KMS-11 (cell line): ENCODE measurements at regions not wholly inside any gene's neighbourhood (a gene's known extent, or its start where the extent isn't known, plus 50 kb on each side); places are given as distances from the start of the nearest gene placed in this dataset.

Source experiments
- H2AFZ ChIP-seq: fragments of 200-600 bp; sonication (generic); 2 replicates; pipeline ENCODE4 v1.6.1; 2016; ENCODE audit warnings: antibody characterized with exemption, mixed run types, low read depth
- H3K27ac ChIP-seq: fragments of 200-600 bp; sonication (generic); 2 replicates; pipeline ENCODE4 v1.6.1; 2016; ENCODE audit warnings: mild to moderate bottlenecking, mixed run types
- H3K27me3 ChIP-seq: fragments of 200-600 bp; sonication (generic); 2 replicates; pipeline ENCODE4 v1.6.1; 2017; ENCODE audit warnings: mild to moderate bottlenecking, low read depth, mixed run types, moderate library complexity; ENCODE audit not compliant: insufficient read depth
- H3K36me3 ChIP-seq: fragments of 200-600 bp; sonication (generic); 2 replicates; pipeline ENCODE4 v1.6.1; 2017; ENCODE audit warnings: mild to moderate bottlenecking, mixed run types; ENCODE audit not compliant: insufficient read depth
- H3K4me1 ChIP-seq: fragments of 200-600 bp; sonication (generic); 2 replicates; pipeline ENCODE4 v1.6.1; 2016; ENCODE audit warnings: mild to moderate bottlenecking, low read depth, mixed run types; ENCODE audit not compliant: poor library complexity, severe bottlenecking
- H3K4me2 ChIP-seq: fragments of 200-600 bp; sonication (generic); 2 replicates; pipeline ENCODE4 v1.7.0; 2016; ENCODE audit warnings: mild to moderate bottlenecking, mixed run types
- H3K4me3 ChIP-seq: fragments of 200-600 bp; sonication (generic); IDR thresholded peaks from 2 replicates; pipeline ENCODE4 v1.6.1; 2017; ENCODE audit warnings: low read depth, low read length, mixed read lengths; ENCODE audit not compliant: insufficient read depth
- H3K79me2 ChIP-seq: fragments of 200-600 bp; sonication (generic); 2 replicates; pipeline ENCODE4 v1.6.1; 2016; ENCODE audit warnings: low read depth, mixed run types; ENCODE audit not compliant: insufficient read depth
- H3K9ac ChIP-seq: fragments of 200-600 bp; sonication (generic); 2 replicates; pipeline ENCODE4 v1.6.1; 2016; ENCODE audit warnings: mild to moderate bottlenecking, mixed run types
- H4K20me1 ChIP-seq: fragments of 200-600 bp; sonication (generic); 2 replicates; pipeline ENCODE4 v1.6.1; 2016; ENCODE audit warnings: mild to moderate bottlenecking, mixed run types; ENCODE audit not compliant: insufficient read depth
- TF ChIP-seq, protein P1 (sequence below): fragments of 200-600 bp; sonication (generic); conservative IDR thresholded peaks from 2 replicates; pipeline ENCODE4 v1.6.1; 2017; ENCODE audit warnings: low read depth, mild to moderate bottlenecking, antibody characterized with exemption, low read length, moderate library complexity, mixed read lengths

DNA sequence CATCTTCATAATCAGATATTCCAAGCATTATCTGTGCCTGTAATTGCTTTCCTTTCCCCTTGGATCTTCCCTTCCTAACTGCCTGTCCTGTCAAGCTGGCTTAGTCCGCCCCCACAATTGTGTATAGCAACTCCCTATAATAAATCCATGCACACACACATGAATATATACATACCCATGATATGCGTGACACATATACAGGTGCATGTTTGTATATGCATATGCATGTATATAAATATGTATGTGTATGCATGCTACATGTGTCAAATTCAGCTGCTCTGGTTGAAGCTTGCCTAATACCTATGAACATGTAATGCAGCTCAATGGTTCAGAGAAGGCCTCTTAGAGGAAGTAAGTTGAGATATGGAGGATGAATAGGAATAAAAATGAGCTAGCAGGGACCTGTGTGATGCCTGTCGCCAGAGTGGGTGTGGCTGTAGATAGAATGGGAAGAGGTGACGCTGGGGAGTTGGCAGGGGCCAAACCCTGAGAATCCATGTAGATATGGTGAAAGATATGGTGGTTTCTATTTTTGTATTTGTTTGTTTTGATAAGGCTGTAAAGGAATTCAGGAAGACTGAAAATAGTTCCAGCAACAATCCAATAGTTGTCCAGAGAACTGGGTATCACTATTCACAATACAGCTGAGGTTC lies 595.0 kb upstream of the BOD1L1 start:
- no peaks in the 10 kb centered on the region for H3K4me1 ChIP-seq
- TF ChIP-seq, protein P1, sequence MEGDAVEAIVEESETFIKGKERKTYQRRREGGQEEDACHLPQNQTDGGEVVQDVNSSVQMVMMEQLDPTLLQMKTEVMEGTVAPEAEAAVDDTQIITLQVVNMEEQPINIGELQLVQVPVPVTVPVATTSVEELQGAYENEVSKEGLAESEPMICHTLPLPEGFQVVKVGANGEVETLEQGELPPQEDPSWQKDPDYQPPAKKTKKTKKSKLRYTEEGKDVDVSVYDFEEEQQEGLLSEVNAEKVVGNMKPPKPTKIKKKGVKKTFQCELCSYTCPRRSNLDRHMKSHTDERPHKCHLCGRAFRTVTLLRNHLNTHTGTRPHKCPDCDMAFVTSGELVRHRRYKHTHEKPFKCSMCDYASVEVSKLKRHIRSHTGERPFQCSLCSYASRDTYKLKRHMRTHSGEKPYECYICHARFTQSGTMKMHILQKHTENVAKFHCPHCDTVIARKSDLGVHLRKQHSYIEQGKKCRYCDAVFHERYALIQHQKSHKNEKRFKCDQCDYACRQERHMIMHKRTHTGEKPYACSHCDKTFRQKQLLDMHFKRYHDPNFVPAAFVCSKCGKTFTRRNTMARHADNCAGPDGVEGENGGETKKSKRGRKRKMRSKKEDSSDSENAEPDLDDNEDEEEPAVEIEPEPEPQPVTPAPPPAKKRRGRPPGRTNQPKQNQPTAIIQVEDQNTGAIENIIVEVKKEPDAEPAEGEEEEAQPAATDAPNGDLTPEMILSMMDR: no peak
- no peak overlapping the region for H3K4me3 ChIP-seq
- H3K27me3 ChIP-seq: no peaks in the 10 kb centered on the region
- H3K36me3 ChIP-seq: no peaks in the 10 kb centered on the region
- H4K20me1 ChIP-seq: no peaks in the 10 kb centered on the region
- no peak overlapping the region for H3K4me2 ChIP-seq
- no peak overlapping the region for H2AFZ ChIP-seq
- no peaks in the 10 kb centered on the region for H3K79me2 ChIP-seq
- H3K27ac ChIP-seq: no peak overlapping the region
- H3K9ac ChIP-seq: no peak overlapping the region

DNA sequence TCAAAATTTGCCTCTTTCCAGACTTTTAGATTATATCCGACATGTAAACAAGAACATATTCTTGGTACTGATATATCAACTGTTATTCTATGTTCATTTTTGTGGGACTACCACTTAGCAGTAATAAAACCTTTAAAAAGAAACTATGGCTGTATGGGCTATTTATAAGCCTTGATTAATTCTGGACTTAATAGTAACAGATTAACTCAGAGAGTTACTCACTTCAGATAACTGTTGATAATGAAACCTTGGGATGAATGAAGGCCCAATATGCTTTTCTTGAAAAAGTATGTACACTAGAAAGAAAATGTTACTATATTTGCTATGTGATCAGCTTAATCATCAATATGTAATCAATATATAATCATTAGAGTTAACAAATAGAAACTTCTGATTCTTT lies 595.9 kb upstream of the BOD1L1 start:
- H3K4me2 ChIP-seq: no peak overlapping the region
- H3K36me3 ChIP-seq: no peaks in the 10 kb centered on the region
- H3K27ac ChIP-seq: no peak overlapping the region
- H2AFZ ChIP-seq: no peak overlapping the region
- H4K20me1 ChIP-seq: no peaks in the 10 kb centered on the region
- TF ChIP-seq, protein P1: no peak
- H3K27me3 ChIP-seq: no peaks in the 10 kb centered on the region
- no peaks in the 10 kb centered on the region for H3K4me1 ChIP-seq
- H3K4me3 ChIP-seq: no peak overlapping the region
- H3K9ac ChIP-seq: no peak overlapping the region
- H3K79me2 ChIP-seq: no peaks in the 10 kb centered on the region

DNA sequence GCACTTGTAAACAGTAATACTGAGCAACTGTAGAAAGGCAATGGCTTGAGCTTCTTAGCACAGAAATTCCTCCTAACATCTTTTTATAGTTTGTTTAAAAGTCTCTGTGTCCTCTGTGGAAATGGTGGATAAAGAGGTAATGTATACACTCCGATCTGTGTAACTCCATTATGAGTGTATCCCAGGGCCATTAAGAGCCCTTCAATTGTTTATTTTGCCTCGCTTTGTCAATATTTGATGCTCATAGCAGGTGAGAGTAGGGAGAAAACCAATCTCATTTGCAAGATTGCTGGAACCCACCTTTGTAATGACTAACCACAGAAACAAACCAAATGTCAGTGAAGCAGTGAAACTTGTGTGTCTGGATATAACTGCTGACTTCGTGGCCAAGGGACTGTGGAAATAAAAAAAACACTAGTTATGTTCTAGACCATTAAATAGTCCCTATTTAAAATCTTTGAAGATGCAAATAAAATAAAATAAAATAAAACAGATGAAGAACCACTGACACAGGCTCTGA lies 598.2 kb upstream of the BOD1L1 start:
- Histone ChIP-seq H2AFZ (no peak overlapping the region), H4K20me1 (no peaks in the 10 kb centered on the region), H3K4me3 (no peak overlapping the region), H3K9ac (no peak overlapping the region), H3K27me3 (no peaks in the 10 kb centered on the region), H3K4me2 (no peak overlapping the region), H3K79me2 (no peaks in the 10 kb centered on the region), H3K36me3 (no peaks in the 10 kb centered on the region), H3K27ac (no peak overlapping the region), H3K4me1 (no peaks in the 10 kb centered on the region)
- TF ChIP-seq, protein P1: no peak

DNA sequence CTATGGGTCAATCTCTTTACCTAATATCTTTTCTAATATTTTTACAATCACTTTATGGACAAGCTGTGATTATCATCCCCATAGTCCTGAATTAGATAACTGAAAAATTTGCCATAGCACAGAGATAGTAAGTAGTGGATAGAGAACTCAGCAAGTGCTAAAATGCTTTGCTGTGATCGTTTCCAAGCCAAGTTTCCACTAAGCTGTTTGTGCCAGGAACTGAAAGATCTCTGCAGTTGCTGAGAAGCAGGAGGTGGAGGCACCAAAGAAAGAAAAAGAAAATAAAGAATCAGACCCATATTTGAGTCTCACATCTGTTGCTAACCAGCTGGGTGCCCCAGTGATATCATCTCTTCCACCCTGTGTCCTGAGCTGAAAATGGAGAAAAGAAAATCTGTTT lies 605.6 kb upstream of the BOD1L1 start:
- Histone ChIP-seq H3K4me3 (no peak overlapping the region), H3K9ac (no peak overlapping the region), H4K20me1 (no peaks in the 10 kb centered on the region), H3K4me1 (no peaks in the 10 kb centered on the region), H3K36me3 (no peaks in the 10 kb centered on the region), H3K27me3 (no peaks in the 10 kb centered on the region), H3K4me2 (no peak overlapping the region), H3K27ac (no peak overlapping the region), H2AFZ (no peak overlapping the region), H3K79me2 (no peaks in the 10 kb centered on the region)
- TF ChIP-seq, protein P1: no peak
